ENCODE measurements at regions not wholly inside any gene's neighbourhood (a gene's known extent, or its start where the extent isn't known, plus 50 kb on each side); places are given as distances from the start of the nearest gene placed in this dataset.
A peak's percentile ranks its signal among the peaks of the same experiment; 100 is the strongest.

DNA sequence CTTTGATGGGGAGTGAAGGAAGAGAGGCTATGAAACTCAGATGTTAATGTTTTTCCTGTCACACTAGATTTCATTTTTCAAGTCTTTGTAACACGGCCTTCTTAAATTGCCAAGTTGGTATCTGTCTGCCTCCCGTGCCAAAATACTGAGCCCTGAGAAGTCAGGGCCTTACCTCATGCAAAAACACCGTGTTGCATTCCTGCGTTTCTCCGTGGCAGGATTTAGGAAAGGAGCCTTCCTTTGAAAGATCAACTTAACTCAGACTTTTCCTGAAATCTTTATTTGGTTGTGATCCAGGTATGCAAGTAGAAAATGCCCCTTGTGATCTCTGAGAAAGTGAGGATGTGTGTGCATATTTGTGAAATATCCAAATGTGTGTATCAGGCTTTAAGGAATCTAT is 1291.0 kb upstream of the SLC10A2 start:
- Histone ChIP-seq H2BK120ac (replicated peaks; ENCODE audit: low read depth, low read length) (no peak overlapping the region), H3K36me3 (ENCODE audit: control insufficient read depth in 2 of 4, insufficient read depth in 4 of 4, low read length in 3 of 4) (no peaks in the 10 kb centered on the region), H3K4me2 (ENCODE audit: insufficient read depth in 1 of 2, low read depth in 2 of 2, low read length in 2 of 2) (no peak overlapping the region), H2BK5ac (ENCODE audit: low read depth, low read length) (no peak overlapping the region), H2BK12ac (ENCODE audit: low read depth, low read length) (no peak overlapping the region), H3K56ac (replicated peaks; ENCODE audit: insufficient read length, low read depth, low read length) (no peak overlapping the region), H4K8ac (ENCODE audit: extremely low read depth, insufficient read depth, low read length) (no peak overlapping the region), H2AFZ (ENCODE audit: low read length) (peak overlapping the region; percentile 82), H2BK20ac (ENCODE audit: low read length) (no peak overlapping the region), H3K9ac (replicated peaks in 1 of 4; ENCODE audit: extremely low read depth in 1 of 4, low read depth in 3 of 4, low read length in 3 of 4) (no peak overlapping the region), H3K9me3 (ENCODE audit: insufficient read depth in 2 of 2, low read depth in 1 of 2, low read length in 1 of 2) (no peaks in the 10 kb centered on the region), H2BK15ac (ENCODE audit: low read length) (no peak overlapping the region), H3K4me3 (ENCODE audit: extremely low read depth in 1 of 4, insufficient read depth in 2 of 4, low read depth in 3 of 4, low read length in 4 of 4) (no peak overlapping the region), H3K79me2 (ENCODE audit: control insufficient read depth in 1 of 2, insufficient read depth in 2 of 2, low read length in 2 of 2) (no peaks in the 10 kb centered on the region), H4K20me1 (replicated peaks in 1 of 2; ENCODE audit: control insufficient read depth in 1 of 2, insufficient read depth in 2 of 2, low read length in 2 of 2) (no peaks in the 10 kb centered on the region), H3K23me2 (ENCODE audit: low read depth, low read length) (peaks cover 2% of the 10 kb centered on the region; the same call in 1 of the 2 replicates), H3K14ac (ENCODE audit: insufficient read length) (no peak overlapping the region), H3K23ac (ENCODE audit: insufficient read length) (no peak overlapping the region), H2AK5ac (ENCODE audit: low read depth, low read length) (no peak overlapping the region), H4K91ac (replicated peaks; ENCODE audit: insufficient read length, low read length) (no peak overlapping the region), H3K27me3 (replicated peaks in 1 of 4; ENCODE audit: control insufficient read depth in 3 of 4, extremely low read depth in 1 of 4, insufficient read depth in 3 of 4, low read length in 3 of 4) (no peaks in the 10 kb centered on the region), H3K79me1 (ENCODE audit: low read depth, low read length) (no peaks in the 10 kb centered on the region), H3K18ac (ENCODE audit: extremely low read depth, low read length) (no peak overlapping the region), H4K5ac (ENCODE audit: insufficient read length, low read depth, low read length) (no peak overlapping the region), H3K4ac (replicated peaks; ENCODE audit: insufficient read length, low read depth, low read length) (no peak overlapping the region), H3K27ac (ENCODE audit: low read depth, low read length) (no peak overlapping the region), H3K4me1 (replicated peaks in 1 of 4; ENCODE audit: control insufficient read depth in 3 of 4, insufficient read depth in 4 of 4, low read length in 3 of 4) (peaks cover 0 to 2% (median 0%) of the 10 kb centered on the region in 4 experiments; a peak in 1 of 7 replicates)
- WGBS, 2 experiments (ENCODE audit: extremely low coverage in 1 of 2, insufficient coverage in 1 of 2, insufficient read length in 1 of 2, insufficient replicate concordance in 2 of 2, low coverage in 1 of 2, low lambda C conversion rate in 2 of 2, missing lambda C conversion rate in 1 of 2) = 70% methylated on average over 5 of the region's 5 CpGs; no CpG with 5 or more reads in 1 of the 2 experiments
- ChIA-PET POLR2A (ENCODE audit: partially characterized antibody) (no interaction called here), CTCF (ENCODE audit: partially characterized antibody) (no interaction called here)
- DNase-seq (ENCODE audit: low read depth in 1 of 2, low spot score in 2 of 2) = no peak
- FAIRE-seq = no peak
- TF ChIP-seq CREB1 (IDR thresholded peaks at IDR 0.05) (no peak), POLR2AphosphoS5 (IDR thresholded peaks at IDR 0.05; ENCODE audit: low read depth, low read length) (no peak), FOSL1 (IDR thresholded peaks at IDR 0.05; ENCODE audit: insufficient read depth, low read depth, low read length) (no peak), TCF12 (IDR thresholded peaks at IDR 0.05; ENCODE audit: low read depth, low read length) (no peak), CTCF (IDR thresholded peaks at IDR 0.05; ENCODE audit: control extremely low read depth in 1 of 3, insufficient read depth in 1 of 3, low read depth in 1 of 3, low read length in 3 of 3) (no peak), ATF2 (IDR thresholded peaks at IDR 0.05; ENCODE audit: low read length) (no peak), POU5F1 (IDR thresholded peaks at IDR 0.05; ENCODE audit: low read depth, low read length) (no peak), EZH2 (IDR thresholded peaks at IDR 0.05; ENCODE audit: low read depth, low read length, severe bottlenecking) (no peak), EGR1 (IDR thresholded peaks at IDR 0.05; ENCODE audit: borderline replicate concordance, low read depth, low read length) (no peak), KDM5A (IDR thresholded peaks at IDR 0.05; ENCODE audit: low read length) (no peak), TBP (IDR thresholded peaks at IDR 0.05; ENCODE audit: low read depth, low read length) (no peak)
